Liver (tissue), 8 donors: ENCODE measurements at regions not wholly inside any gene's neighbourhood (a gene's known extent, or its start where the extent isn't known, plus 50 kb on each side); places are given as distances from the start of the nearest gene placed in this dataset.

Source experiments
- DNase-seq: peaks from one replicate; pipeline ENCODE4 v3.0.0-alpha.2; 2017; ENCODE audit warnings: low spot score
- H3K27ac ChIP-seq, 2 donors: one replicate each; pipeline ENCODE4 v1.7.0; 2013; ENCODE audit warnings: inconsistent platforms in 2 of 2, low read length in 2 of 2, control low read depth in 1 of 2, low read depth in 1 of 2, mild to moderate bottlenecking in 1 of 2
- H3K27me3 ChIP-seq, 4 donors: one replicate each; pipeline versions ENCODE4 v1.6.1 to v1.7.0; 2013; ENCODE audit warnings: low read length in 3 of 4, inconsistent platforms in 1 of 4, mild to moderate bottlenecking in 1 of 4, moderate library complexity in 1 of 4; ENCODE audit not compliant: control insufficient read depth in 4 of 4, insufficient read depth in 4 of 4
- H3K36me3 ChIP-seq, 4 donors: one replicate each; pipeline versions ENCODE4 v1.6.1 to v1.7.0; 2013; ENCODE audit warnings: low read length in 3 of 4, mild to moderate bottlenecking in 3 of 4, low read depth in 1 of 4, moderate library complexity in 1 of 4; ENCODE audit not compliant: control insufficient read depth in 4 of 4, insufficient read depth in 3 of 4
- H3K4me1 ChIP-seq, 4 donors: one replicate each; pipeline versions ENCODE4 v1.6.1 to v1.7.0; 2013; ENCODE audit warnings: low read length in 3 of 4, mild to moderate bottlenecking in 3 of 4, moderate library complexity in 1 of 4; ENCODE audit not compliant: control insufficient read depth in 4 of 4, insufficient read depth in 4 of 4
- H3K4me3 ChIP-seq, 3 donors: one replicate each; pipeline versions ENCODE4 v1.6.1 to v1.7.0; 2013; ENCODE audit warnings: low read length in 3 of 3, control low read depth in 1 of 3, low read depth in 1 of 3, mild to moderate bottlenecking in 1 of 3
- H3K9ac ChIP-seq, 2 donors: one replicate each; pipeline ENCODE4 v1.7.0; 2013; ENCODE audit warnings: low read length in 2 of 2, mild to moderate bottlenecking in 2 of 2, moderate library complexity in 2 of 2, control low read depth in 1 of 2, low read depth in 1 of 2
- H3K9me3 ChIP-seq, 4 donors: one replicate each; pipeline versions ENCODE4 v1.6.1 to v1.7.0; 2013; ENCODE audit warnings: low read length in 3 of 4; ENCODE audit not compliant: control insufficient read depth in 4 of 4
- EGR1 ChIP-seq, 2 donors: IDR thresholded peaks; 2 replicates each; pipeline ENCODE4 v1.6.1; 2016 to 2018; ENCODE audit warnings: antibody characterized with exemption in 2 of 2, low read depth in 2 of 2
- FOXA1 ChIP-seq: IDR thresholded peaks from 2 replicates; pipeline ENCODE4 v1.6.1; 2016; ENCODE audit warnings: antibody characterized with exemption
- GABPA ChIP-seq, 2 donors: IDR thresholded peaks in 1 of 2; conservative IDR thresholded peaks in 1 of 2; 2 replicates each; pipeline ENCODE4 v1.6.1; 2016; ENCODE audit warnings: antibody characterized with exemption in 2 of 2, mild to moderate bottlenecking in 1 of 2, moderate library complexity in 1 of 2
- HNF4A ChIP-seq, 2 donors: conservative IDR thresholded peaks; 2 replicates each; pipeline ENCODE4 v1.6.1; 2016; ENCODE audit warnings: antibody characterized with exemption in 2 of 2, mild to moderate bottlenecking in 2 of 2
- JUND ChIP-seq, 2 donors: IDR thresholded peaks; 2 replicates each; pipeline ENCODE4 v1.6.1; 2016; ENCODE audit warnings: antibody characterized with exemption in 2 of 2
- NR2F2 ChIP-seq: IDR thresholded peaks from 2 replicates; pipeline ENCODE4 v1.6.1; 2016; ENCODE audit warnings: antibody characterized with exemption
- RAD21 ChIP-seq, 2 donors: IDR thresholded peaks; 2 replicates each; pipeline ENCODE4 v1.6.1; 2016; ENCODE audit warnings: antibody characterized with exemption in 2 of 2, mild to moderate bottlenecking in 2 of 2
- RXRA ChIP-seq, 2 donors: IDR thresholded peaks; 2 replicates each; pipeline ENCODE4 v1.6.1; 2017 to 2018; ENCODE audit warnings: antibody characterized with exemption in 2 of 2, mild to moderate bottlenecking in 1 of 2
- SP1 ChIP-seq: IDR thresholded peaks from 2 replicates; pipeline ENCODE4 v1.6.1; 2018; ENCODE audit warnings: antibody characterized with exemption, mild to moderate bottlenecking
- TAF1 ChIP-seq: conservative IDR thresholded peaks from 2 replicates; pipeline ENCODE4 v1.6.1; 2016; ENCODE audit warnings: antibody characterized with exemption, mild to moderate bottlenecking
- YY1 ChIP-seq: IDR thresholded peaks from 2 replicates; pipeline ENCODE4 v1.6.1; 2016; ENCODE audit warnings: antibody characterized with exemption, mild to moderate bottlenecking
- whole genome bisulfite sequencing: extraction: QIAGEN DNeasy Blood & Tissue Kit; methylation state at CpG from one replicate; pipeline ENCODE4 v1.1.7; 2013; 5-methylcytosine and 5-hydroxymethylcytosine counted together
- TF ChIP-seq, protein P1 (sequence below): fragments of 150-350 bp; IDR thresholded peaks from 2 replicates; pipeline ENCODE4 v1.5.1; 2017; ENCODE audit warnings: improper control_type of control experiment, low read depth, low read length; ENCODE audit not compliant: missing input control
- TF ChIP-seq, protein P2 (sequence below): IDR thresholded peaks from 2 replicates; pipeline ENCODE4 v1.6.1; 2016; ENCODE audit warnings: antibody characterized with exemption
- TF ChIP-seq, protein P3 (sequence below): IDR thresholded peaks from 2 replicates; pipeline ENCODE4 v1.6.1; 2016; ENCODE audit warnings: antibody characterized with exemption
- TF ChIP-seq, protein P4 (sequence below): IDR thresholded peaks from 2 replicates; pipeline ENCODE4 v1.6.1; 2016; ENCODE audit warnings: antibody characterized with exemption, mild to moderate bottlenecking
- TF ChIP-seq, protein P5 (sequence below): IDR thresholded peaks from 2 replicates; pipeline ENCODE4 v1.6.1; 2016; ENCODE audit warnings: antibody characterized with exemption
- donor health status: healthy.
- donor health status: healthy.
- donor health status: healthy.
- donor health status: healthy.
- donor health status: healthy.

DNA sequence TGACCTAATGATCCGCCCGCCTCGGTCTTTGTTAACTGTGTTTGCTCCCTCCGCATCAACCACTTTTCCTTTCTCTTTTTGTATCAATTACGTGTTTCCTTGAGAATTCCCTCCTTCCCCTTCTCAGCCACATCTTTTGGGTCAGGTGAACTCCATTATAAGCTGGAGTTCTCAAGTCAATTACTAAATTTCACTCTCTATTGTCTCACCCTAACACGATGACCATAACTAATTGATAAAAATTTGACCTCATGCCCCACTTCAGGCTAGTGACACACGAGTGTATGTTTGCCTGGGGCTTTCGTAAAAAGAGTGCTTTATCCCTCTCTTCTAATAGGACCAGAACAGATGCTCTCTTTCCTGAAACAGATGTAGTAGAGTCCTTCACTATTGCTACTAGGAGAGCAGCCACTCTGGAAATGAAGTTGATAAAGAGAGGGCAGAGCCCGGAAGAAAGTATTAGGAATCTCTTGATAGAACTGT lies 403.6 kb upstream of the ANXA10 start:
- 73% methylated on average over 9 of the region's 9 CpGs for WGBS
- Histone ChIP-seq H3K27ac (no peak overlapping the region), H3K27me3 (no peaks in the 10 kb centered on the region), H3K4me1 (no peaks in the 10 kb centered on the region), H3K9ac (no peak overlapping the region), H3K9me3 (no peaks in the 10 kb centered on the region), H3K4me3 (no peak overlapping the region), H3K36me3 (no peaks in the 10 kb centered on the region)
- DNase-seq: no peak
- TF ChIP-seq EGR1 (IDR thresholded peaks at IDR 0.05; ENCODE audit: low read depth in 2 of 2) (no peak), RAD21 (IDR thresholded peaks at IDR 0.05) (no peak), RXRA (IDR thresholded peaks at IDR 0.05) (no peak), HNF4A (conservative IDR thresholded peaks at IDR 0.05) (no peak), TAF1 (no peak), SP1 (no peak)
- TF ChIP-seq, protein P1, sequence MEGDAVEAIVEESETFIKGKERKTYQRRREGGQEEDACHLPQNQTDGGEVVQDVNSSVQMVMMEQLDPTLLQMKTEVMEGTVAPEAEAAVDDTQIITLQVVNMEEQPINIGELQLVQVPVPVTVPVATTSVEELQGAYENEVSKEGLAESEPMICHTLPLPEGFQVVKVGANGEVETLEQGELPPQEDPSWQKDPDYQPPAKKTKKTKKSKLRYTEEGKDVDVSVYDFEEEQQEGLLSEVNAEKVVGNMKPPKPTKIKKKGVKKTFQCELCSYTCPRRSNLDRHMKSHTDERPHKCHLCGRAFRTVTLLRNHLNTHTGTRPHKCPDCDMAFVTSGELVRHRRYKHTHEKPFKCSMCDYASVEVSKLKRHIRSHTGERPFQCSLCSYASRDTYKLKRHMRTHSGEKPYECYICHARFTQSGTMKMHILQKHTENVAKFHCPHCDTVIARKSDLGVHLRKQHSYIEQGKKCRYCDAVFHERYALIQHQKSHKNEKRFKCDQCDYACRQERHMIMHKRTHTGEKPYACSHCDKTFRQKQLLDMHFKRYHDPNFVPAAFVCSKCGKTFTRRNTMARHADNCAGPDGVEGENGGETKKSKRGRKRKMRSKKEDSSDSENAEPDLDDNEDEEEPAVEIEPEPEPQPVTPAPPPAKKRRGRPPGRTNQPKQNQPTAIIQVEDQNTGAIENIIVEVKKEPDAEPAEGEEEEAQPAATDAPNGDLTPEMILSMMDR: no peak
- TF ChIP-seq, protein P2, sequence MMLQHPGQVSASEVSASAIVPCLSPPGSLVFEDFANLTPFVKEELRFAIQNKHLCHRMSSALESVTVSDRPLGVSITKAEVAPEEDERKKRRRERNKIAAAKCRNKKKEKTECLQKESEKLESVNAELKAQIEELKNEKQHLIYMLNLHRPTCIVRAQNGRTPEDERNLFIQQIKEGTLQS: no peak
- TF ChIP-seq, protein P3, sequence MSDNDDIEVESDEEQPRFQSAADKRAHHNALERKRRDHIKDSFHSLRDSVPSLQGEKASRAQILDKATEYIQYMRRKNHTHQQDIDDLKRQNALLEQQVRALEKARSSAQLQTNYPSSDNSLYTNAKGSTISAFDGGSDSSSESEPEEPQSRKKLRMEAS: no peak

DNA sequence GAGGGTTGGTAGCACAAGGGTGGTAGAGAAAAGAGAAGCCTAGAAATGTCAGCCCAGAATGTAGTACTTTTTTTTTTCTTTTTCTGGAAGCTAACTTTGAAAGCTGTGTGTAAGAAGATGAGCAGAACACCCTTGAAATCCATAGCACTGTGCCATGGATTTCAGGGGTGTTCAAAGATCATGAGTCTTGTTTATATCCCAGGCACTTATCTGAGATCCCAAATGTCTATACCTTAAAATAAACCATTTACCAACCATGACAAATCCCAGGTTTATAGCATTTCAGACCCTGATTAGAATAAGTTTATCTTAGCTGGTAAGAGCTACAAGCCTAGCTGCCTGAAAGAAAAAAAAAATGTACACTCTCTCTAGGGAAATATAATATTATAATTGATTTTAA lies 389.9 kb upstream of the ANXA10 start:
- TF ChIP-seq HNF4A (conservative IDR thresholded peaks at IDR 0.05) (no peak), TAF1 (no peak), FOXA1 (no peak), GABPA (IDR thresholded peaks at IDR 0.05 in 1 of 2, conservative IDR thresholded peaks at IDR 0.05 in 1 of 2) (no peak), JUND (IDR thresholded peaks at IDR 0.05) (no peak), YY1 (no peak), EGR1 (IDR thresholded peaks at IDR 0.05; ENCODE audit: low read depth in 2 of 2) (no peak), RXRA (IDR thresholded peaks at IDR 0.05) (no peak), NR2F2 (no peak), SP1 (no peak)
- TF ChIP-seq, protein P4, sequence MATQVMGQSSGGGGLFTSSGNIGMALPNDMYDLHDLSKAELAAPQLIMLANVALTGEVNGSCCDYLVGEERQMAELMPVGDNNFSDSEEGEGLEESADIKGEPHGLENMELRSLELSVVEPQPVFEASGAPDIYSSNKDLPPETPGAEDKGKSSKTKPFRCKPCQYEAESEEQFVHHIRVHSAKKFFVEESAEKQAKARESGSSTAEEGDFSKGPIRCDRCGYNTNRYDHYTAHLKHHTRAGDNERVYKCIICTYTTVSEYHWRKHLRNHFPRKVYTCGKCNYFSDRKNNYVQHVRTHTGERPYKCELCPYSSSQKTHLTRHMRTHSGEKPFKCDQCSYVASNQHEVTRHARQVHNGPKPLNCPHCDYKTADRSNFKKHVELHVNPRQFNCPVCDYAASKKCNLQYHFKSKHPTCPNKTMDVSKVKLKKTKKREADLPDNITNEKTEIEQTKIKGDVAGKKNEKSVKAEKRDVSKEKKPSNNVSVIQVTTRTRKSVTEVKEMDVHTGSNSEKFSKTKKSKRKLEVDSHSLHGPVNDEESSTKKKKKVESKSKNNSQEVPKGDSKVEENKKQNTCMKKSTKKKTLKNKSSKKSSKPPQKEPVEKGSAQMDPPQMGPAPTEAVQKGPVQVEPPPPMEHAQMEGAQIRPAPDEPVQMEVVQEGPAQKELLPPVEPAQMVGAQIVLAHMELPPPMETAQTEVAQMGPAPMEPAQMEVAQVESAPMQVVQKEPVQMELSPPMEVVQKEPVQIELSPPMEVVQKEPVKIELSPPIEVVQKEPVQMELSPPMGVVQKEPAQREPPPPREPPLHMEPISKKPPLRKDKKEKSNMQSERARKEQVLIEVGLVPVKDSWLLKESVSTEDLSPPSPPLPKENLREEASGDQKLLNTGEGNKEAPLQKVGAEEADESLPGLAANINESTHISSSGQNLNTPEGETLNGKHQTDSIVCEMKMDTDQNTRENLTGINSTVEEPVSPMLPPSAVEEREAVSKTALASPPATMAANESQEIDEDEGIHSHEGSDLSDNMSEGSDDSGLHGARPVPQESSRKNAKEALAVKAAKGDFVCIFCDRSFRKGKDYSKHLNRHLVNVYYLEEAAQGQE: no peak
- TF ChIP-seq, protein P5, sequence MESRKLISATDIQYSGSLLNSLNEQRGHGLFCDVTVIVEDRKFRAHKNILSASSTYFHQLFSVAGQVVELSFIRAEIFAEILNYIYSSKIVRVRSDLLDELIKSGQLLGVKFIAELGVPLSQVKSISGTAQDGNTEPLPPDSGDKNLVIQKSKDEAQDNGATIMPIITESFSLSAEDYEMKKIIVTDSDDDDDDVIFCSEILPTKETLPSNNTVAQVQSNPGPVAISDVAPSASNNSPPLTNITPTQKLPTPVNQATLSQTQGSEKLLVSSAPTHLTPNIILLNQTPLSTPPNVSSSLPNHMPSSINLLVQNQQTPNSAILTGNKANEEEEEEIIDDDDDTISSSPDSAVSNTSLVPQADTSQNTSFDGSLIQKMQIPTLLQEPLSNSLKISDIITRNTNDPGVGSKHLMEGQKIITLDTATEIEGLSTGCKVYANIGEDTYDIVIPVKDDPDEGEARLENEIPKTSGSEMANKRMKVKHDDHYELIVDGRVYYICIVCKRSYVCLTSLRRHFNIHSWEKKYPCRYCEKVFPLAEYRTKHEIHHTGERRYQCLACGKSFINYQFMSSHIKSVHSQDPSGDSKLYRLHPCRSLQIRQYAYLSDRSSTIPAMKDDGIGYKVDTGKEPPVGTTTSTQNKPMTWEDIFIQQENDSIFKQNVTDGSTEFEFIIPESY: no peak
- TF ChIP-seq, protein P1: no peak
- TF ChIP-seq, protein P2: no peak
- TF ChIP-seq, protein P3: no peak
- H3K9me3 ChIP-seq: no peaks in the 10 kb centered on the region

More for the DNA sequence above, 389.9 kb upstream of the ANXA10 start:
- Histone ChIP-seq H3K4me3 (no peak overlapping the region), H3K27ac (no peak overlapping the region), H3K36me3 (no peaks in the 10 kb centered on the region), H3K4me1 (no peaks in the 10 kb centered on the region), H3K27me3 (no peaks in the 10 kb centered on the region), H3K9ac (no peak overlapping the region)
- no peak for DNase-seq
